ENCODE measurements at regions not wholly inside any gene's neighbourhood (a gene's known extent, or its start where the extent isn't known, plus 50 kb on each side); places are given as distances from the start of the nearest gene placed in this dataset.

DNA sequence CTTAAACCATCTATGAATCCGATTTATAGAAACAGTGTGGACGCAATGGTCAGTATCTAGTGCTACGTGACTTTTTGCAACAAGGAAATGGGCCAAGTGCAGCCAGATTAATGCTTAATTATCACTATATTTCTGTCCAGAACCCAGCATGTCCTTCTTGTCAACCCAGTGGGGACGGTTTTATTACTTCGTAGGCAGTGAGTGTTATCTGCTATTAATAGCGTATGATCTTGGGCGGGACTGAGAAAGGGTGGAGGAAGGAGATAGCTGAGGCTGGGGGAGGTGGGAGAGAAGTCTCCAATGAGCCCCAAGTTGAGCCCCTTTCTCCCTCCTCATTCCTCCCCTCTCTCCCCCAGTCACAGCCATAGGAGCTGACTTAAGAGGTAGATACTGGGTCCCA lies 59.7 kb upstream of the FAM222A start:
- no peak for TF ChIP-seq CEBPB (IDR thresholded peaks at IDR 0.05; ENCODE audit: borderline replicate concordance, low read depth, low read length)
- TF ChIP-seq, protein P1, sequence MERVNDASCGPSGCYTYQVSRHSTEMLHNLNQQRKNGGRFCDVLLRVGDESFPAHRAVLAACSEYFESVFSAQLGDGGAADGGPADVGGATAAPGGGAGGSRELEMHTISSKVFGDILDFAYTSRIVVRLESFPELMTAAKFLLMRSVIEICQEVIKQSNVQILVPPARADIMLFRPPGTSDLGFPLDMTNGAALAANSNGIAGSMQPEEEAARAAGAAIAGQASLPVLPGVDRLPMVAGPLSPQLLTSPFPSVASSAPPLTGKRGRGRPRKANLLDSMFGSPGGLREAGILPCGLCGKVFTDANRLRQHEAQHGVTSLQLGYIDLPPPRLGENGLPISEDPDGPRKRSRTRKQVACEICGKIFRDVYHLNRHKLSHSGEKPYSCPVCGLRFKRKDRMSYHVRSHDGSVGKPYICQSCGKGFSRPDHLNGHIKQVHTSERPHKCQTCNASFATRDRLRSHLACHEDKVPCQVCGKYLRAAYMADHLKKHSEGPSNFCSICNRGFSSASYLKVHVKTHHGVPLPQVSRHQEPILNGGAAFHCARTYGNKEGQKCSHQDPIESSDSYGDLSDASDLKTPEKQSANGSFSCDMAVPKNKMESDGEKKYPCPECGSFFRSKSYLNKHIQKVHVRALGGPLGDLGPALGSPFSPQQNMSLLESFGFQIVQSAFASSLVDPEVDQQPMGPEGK (CRISPR knock-in tag; IDR thresholded peaks at IDR 0.05): no peak
- TF ChIP-seq, protein P2, sequence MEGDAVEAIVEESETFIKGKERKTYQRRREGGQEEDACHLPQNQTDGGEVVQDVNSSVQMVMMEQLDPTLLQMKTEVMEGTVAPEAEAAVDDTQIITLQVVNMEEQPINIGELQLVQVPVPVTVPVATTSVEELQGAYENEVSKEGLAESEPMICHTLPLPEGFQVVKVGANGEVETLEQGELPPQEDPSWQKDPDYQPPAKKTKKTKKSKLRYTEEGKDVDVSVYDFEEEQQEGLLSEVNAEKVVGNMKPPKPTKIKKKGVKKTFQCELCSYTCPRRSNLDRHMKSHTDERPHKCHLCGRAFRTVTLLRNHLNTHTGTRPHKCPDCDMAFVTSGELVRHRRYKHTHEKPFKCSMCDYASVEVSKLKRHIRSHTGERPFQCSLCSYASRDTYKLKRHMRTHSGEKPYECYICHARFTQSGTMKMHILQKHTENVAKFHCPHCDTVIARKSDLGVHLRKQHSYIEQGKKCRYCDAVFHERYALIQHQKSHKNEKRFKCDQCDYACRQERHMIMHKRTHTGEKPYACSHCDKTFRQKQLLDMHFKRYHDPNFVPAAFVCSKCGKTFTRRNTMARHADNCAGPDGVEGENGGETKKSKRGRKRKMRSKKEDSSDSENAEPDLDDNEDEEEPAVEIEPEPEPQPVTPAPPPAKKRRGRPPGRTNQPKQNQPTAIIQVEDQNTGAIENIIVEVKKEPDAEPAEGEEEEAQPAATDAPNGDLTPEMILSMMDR (CRISPR knock-in tag; IDR thresholded peaks at IDR 0.05): no peak
- no peak for TF ChIP-seq ZNF326 (CRISPR knock-in tag; IDR thresholded peaks at IDR 0.05; ENCODE audit: borderline replicate concordance)
- TF ChIP-seq, protein P3, sequence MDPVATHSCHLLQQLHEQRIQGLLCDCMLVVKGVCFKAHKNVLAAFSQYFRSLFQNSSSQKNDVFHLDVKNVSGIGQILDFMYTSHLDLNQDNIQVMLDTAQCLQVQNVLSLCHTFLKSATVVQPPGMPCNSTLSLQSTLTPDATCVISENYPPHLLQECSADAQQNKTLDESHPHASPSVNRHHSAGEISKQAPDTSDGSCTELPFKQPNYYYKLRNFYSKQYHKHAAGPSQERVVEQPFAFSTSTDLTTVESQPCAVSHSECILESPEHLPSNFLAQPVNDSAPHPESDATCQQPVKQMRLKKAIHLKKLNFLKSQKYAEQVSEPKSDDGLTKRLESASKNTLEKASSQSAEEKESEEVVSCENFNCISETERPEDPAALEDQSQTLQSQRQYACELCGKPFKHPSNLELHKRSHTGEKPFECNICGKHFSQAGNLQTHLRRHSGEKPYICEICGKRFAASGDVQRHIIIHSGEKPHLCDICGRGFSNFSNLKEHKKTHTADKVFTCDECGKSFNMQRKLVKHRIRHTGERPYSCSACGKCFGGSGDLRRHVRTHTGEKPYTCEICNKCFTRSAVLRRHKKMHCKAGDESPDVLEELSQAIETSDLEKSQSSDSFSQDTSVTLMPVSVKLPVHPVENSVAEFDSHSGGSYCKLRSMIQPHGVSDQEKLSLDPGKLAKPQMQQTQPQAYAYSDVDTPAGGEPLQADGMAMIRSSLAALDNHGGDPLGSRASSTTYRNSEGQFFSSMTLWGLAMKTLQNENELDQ (CRISPR knock-in tag; IDR thresholded peaks at IDR 0.05; ENCODE audit: borderline replicate concordance): no peak
- no peak for TF ChIP-seq U2AF1 (optimal IDR thresholded peaks at IDR 0.05; ENCODE audit: low read depth, low read length)

All from HepG2 (cell line).